CD4-positive, alpha-beta T cell treated with Interleukin-1 beta for 1 hour (primary cell): ENCODE measurements at regions not wholly inside any gene's neighbourhood (a gene's known extent, or its start where the extent isn't known, plus 50 kb on each side); places are given as distances from the start of the nearest gene placed in this dataset.
A peak's percentile ranks its signal among the peaks of the same experiment; 100 is the strongest.

Source experiments
- DNase-seq, 2 donors: peaks; one replicate each; pipeline ENCODE4 v3.0.0-alpha.2; 2020 to 2022

DNA sequence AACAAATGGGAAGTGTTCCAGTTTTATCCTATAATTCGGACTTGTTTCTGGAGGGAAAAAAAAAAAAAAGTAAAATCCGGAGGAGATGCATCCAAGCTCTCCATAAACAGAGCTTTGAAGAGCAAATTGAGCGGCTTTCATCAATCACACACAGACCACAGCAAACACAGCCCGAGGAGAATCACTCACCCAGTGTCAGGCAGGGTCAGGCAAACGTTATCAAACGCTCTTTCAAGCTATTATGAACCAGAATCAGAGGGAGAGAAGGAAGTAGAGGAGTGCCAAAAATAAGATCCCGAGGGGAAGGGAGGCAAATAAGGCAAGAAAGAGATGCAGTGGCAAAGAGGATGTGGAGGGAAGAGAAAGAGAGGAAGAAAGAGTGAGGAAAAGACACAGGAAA, 188.3 kb upstream of the CAMK1G start:
- DNase-seq, result no peak

- DNase-seq, result no peak
These were observed 186.1 kb upstream of the CAMK1G start for GRCh38 chr1:209397371-209397770.

DNA sequence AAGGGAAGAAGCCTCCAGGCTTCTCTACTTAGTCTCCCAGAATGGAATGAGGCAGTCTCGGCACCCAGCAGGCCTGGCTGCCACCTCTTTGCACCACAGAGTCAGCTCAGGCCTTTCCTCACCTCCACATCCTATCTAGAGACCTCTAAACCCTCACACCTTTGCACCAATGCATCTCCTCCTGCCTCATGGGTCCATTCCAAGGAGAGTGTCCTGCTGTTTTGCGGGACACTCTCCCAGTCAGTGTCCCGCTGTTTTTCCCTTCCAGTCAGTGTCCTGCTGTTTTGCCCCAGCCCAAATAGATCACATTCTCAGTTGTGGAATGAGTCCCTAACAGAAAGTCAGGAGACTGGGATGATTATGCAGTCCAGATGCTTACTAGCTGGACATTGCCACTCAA, 185.6 kb upstream of the CAMK1G start:
- no peak for DNase-seq

GRCh38 chr1:209398313-209398991, 185.1 kb upstream of the CAMK1G start:
- DNase-seq, result peak in 1 of 2 donors; percentile 24

- DNase-seq, result no peak
These were observed 183.7 kb upstream of the CAMK1G start for GRCh38 chr1:209399800-209400199.

- DNase-seq, result no peak
These were observed 182.9 kb upstream of the CAMK1G start for GRCh38 chr1:209400351-209401220.

GRCh38 chr1:209402697-209403096, 180.8 kb upstream of the CAMK1G start:
- no peak for DNase-seq

GRCh38 chr1:209403921-209404320, 179.6 kb upstream of the CAMK1G start:
- DNase-seq, result no peak

DNA sequence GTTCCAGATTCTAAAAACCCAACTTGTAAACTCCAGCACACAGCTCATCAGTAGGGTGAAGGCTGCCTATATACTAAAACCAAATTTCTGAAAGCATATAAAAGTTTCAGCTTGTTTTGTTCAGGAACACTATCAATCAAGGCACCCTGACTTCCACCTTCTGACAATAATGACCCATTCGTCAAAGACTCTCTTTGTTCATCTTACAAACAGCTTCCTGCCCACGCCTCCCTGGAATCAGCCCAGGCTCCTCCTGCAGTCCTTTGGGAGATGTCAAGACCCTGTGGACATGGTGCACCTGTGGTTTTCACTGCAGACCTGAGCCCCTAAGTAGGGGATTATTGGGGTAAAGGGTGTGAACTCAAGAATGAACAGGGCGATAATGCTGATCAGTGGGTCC, 178.9 kb upstream of the CAMK1G start:
- DNase-seq, result no peak

- DNase-seq, result no peak
These were observed 178.2 kb upstream of the CAMK1G start for GRCh38 chr1:209405183-209405814.

DNA sequence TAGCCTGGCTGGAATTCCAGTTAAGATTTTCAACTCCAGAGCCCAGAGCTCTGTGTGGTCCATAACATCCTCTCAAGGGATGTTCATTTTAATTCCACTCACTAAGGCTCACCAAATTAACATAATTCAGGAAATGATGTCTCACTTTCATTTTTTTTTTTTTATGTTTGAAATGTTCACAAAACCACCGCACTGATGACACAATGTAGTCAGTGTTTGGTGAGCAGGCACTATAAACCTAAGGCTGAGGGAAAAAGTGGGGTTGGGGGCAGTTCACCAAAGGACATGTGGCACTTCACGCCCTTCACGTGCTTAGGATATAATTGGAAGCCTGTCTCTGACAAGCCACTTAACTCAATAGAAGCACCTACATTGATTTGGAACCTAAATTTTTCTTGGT, 177.3 kb upstream of the CAMK1G start:
- DNase-seq, result no peak

DNA sequence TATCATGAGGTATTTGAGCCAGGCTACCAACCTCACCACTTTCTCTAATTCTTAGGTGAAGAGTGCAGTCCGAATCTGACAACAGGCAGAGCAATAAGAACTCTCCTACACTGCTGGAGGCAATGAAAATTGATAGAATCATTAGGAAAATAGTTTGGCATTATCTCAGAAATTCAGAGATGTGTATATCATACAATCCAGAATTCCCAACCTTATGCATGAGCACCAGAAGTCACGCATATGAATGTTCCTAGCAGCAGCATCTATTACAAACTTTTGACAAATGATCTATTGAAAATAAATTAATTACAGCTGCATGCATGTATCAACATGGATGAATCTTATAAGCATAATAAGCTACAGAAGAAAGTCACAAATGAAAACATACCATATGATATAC, 176.9 kb upstream of the CAMK1G start:
- DNase-seq, result no peak

GRCh38 chr1:209409780-209410179, 173.7 kb upstream of the CAMK1G start:
- no peak for DNase-seq

DNA sequence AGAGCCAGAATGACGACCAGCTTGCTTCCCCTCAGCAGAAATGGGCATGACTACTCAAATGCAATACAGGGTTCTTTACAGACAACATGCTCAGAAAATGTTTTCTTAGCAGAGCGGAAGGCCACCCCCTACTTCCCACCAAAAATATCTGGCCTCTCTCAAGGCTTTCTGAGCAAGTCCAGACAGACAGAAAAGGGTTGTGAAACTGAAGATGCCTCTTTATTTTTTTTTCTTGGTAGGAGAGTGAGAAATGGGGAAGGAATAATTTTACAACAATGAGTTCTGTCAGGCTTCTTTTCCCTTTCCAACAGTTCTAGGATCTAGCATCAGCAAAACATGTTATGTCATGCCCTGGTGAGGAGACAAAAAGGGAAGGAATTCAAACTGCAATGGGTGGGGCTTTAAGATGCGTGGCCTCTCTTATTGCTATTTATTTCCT, 172.0 kb upstream of the CAMK1G start:
- no peak for DNase-seq

- no peak for DNase-seq
These were observed 171.5 kb upstream of the CAMK1G start for GRCh38 chr1:209412036-209412435.

DNA sequence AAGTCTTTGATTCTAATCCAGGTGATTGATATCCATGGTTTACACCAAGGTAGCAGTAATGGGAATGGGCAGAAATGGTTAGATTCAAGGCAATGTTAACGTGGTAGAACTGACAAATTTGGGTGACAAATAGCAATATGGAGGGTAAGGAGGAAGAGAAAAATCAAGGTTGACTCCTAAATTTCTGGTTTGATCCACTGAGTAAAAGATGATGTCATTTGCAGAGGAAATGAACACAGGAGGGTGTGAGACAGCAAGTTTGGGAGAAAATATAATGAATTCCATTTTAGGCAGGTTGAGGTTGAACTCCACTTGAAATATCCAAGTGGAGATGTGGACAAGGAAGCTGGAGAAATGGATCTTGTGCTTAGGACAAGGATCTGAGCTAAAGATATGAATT, 170.9 kb upstream of the CAMK1G start:
- no peak for DNase-seq

GRCh38 chr1:209413062-209413461, 170.5 kb upstream of the CAMK1G start:
- no peak for DNase-seq

GRCh38 chr1:209414803-209415329, 168.6 kb upstream of the CAMK1G start:
- no peak for DNase-seq

DNA sequence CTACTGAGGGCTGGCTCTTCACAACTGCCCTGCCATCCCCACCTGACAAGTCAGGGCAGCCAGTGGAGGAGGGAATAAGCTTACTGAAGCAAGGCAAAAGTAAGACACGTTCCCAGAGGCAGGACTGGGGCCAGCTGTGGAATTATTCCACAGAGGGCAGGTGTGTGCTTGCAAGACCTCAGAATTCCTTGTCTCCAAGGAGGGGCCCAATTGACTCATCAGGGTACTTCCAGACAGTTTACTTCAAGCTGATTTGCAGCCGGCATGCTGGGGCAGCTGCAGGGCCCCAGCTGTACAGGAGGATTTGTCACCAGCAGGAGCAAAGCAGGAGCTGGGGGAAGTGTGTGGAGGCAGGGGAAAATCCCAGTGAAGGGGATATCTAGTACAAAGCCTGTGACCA, 167.5 kb upstream of the CAMK1G start:
- no peak for DNase-seq

GRCh38 chr1:209416716-209417115, 166.8 kb upstream of the CAMK1G start:
- DNase-seq, result no peak

DNA sequence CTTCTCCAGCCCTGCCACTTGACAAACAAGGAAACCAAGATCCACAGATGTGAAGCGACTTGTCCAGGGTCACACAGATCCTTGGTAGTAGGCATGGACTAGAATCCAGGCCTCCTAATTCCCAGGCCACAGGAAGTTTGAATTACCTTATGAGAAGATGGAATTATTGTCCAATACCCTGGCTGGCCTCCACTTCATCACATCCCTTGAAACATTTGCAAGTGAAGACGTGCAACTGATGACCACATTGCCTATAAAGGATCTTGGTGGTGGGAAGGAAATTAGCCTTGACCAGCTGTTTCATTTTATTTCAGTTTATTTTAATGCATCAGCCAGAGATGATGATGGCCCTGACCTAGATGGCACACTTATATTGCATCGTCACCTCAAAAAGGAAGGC, 165.8 kb upstream of the CAMK1G start:
- no peak for DNase-seq

- DNase-seq, result no peak
These were observed 163.2 kb upstream of the CAMK1G start for GRCh38 chr1:209420276-209420675.

DNA sequence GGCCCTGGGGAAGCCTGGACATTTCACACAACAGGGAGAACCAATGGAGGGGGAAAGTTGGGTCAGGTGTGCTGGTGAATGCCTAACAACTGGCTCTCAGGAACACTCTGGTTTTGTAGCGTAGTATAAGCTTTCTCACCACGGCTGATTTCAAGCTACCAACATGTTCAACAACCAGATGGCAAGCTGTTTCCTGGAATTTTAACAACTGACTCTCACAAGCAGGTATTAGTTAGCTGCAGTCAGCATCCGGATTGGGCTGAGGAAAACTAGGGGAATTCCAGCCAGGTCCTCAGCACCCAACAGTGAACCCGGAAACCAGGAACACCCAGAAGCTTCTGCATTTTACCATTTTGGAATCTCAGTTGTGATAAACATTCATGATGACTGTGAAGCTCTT, 162.3 kb upstream of the CAMK1G start:
- no peak for DNase-seq
